Activated CD4-positive, alpha-beta memory T cell treated with anti-CD3 and anti-CD28 coated beads for 36 hours (primary cell): ENCODE measurements at regions not wholly inside any gene's neighbourhood (a gene's known extent, or its start where the extent isn't known, plus 50 kb on each side); places are given as distances from the start of the nearest gene placed in this dataset.
"Not testable (repeated sequence)": the region's sequence is repeated elsewhere in the genome, so short reads cannot be mapped to it uniquely, and the experiment has no call there.

Experiments
- CTCF ChIA-PET: fragments of 350-600 bp; sonication (Branson Sonifier 250); formaldehyde crosslinking; loops from one replicate; lab custom pipeline; 2021; ENCODE audit warnings: antibody characterized with exemption, inconsistent platforms; lab: Charles Lee
- POLR2A ChIA-PET: fragments of 350-600 bp; sonication (Branson Sonifier 250); formaldehyde crosslinking; loops from one replicate; lab custom pipeline; 2021; ENCODE audit warnings: antibody characterized with exemption; lab: Charles Lee
- DNase-seq: peaks from one replicate; pipeline ENCODE4 v3.0.0-alpha.2; 2020
- H3K27ac Mint-ChIP-seq: one replicate; pipeline ENCODE4 v1.8.0; 2021; ENCODE audit warnings: mixed read lengths
- H3K27me3 Mint-ChIP-seq: one replicate; pipeline ENCODE4 v1.8.0; 2021; ENCODE audit warnings: mixed read lengths
- H3K36me3 Mint-ChIP-seq: one replicate; pipeline ENCODE4 v1.8.0; 2021; ENCODE audit warnings: mixed read lengths
- H3K4me1 Mint-ChIP-seq: one replicate; pipeline ENCODE4 v1.8.0; 2021; ENCODE audit warnings: low read depth, mixed read lengths
- H3K4me3 Mint-ChIP-seq: one replicate; pipeline ENCODE4 v1.8.0; 2021; ENCODE audit warnings: mild to moderate bottlenecking, mixed read lengths
- H3K9me3 Mint-ChIP-seq: one replicate; pipeline ENCODE4 v1.8.0; 2021; ENCODE audit warnings: mixed read lengths
- intact Hi-C: fragments of 100-400 bp; cut with micrococcal nuclease; formaldehyde crosslinking; loops from one replicate; pipeline ENCODE4 v1.15.1; 2023

DNA sequence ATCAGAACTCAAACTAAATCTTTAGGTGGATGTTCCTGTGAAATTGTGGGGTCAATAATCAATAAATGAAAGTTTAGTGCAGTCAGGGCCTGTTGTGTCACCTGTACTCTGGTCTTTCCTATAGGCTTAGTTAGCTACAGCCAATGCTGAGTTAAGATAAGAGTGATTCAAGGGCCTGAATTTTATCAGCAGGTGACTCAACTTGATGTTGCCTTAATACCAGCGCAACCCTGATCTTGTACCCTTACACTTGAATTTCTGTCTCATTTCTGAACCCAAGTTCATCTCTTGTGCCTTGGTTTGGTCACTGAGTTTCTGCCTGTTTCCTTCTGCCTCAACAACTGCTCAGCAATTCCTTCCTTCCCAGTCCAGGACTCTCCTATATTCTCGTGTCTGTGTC is 157.0 kb upstream of the E2F7 start:
- Mint-ChIP-seq H3K36me3 (no peaks in the 10 kb centered on the region), H3K27ac (no peak overlapping the region), H3K4me1 (no peaks in the 10 kb centered on the region), H3K27me3 (no peaks in the 10 kb centered on the region), H3K4me3 (no peak overlapping the region), H3K9me3 (no peaks in the 10 kb centered on the region)
- DNase-seq, result no peak
- POLR2A ChIA-PET, result no interaction called here
- CTCF ChIA-PET, result no interaction called here
- intact Hi-C loops, result no loop called here

DNA sequence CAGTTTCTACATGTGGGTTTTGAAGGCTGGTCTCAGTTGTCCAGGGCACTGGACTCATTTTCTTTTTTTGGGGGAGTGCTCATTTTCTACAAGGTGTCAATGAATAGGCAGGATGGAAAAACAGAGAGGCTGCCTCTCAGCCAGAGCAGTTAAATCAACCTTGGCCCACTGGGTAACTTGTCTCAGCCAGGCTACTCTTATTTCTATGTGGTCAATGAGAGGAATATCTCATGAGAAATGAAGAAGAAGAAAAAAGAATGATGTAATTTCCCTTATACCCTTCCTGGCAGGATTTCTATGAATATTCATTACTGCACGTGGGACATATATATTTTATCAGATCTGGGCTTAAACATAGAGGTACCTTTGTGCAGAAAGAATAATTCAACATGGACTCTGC is 155.2 kb upstream of the E2F7 start:
- Mint-ChIP-seq H3K9me3 (no peaks in the 10 kb centered on the region), H3K36me3 (no peaks in the 10 kb centered on the region), H3K27ac (no peak overlapping the region), H3K4me3 (no peak overlapping the region), H3K4me1 (no peaks in the 10 kb centered on the region), H3K27me3 (no peaks in the 10 kb centered on the region)
- CTCF ChIA-PET, result no interaction called here
- POLR2A ChIA-PET, result no interaction called here
- intact Hi-C loops, result no loop called here
- DNase-seq, result no peak

DNA sequence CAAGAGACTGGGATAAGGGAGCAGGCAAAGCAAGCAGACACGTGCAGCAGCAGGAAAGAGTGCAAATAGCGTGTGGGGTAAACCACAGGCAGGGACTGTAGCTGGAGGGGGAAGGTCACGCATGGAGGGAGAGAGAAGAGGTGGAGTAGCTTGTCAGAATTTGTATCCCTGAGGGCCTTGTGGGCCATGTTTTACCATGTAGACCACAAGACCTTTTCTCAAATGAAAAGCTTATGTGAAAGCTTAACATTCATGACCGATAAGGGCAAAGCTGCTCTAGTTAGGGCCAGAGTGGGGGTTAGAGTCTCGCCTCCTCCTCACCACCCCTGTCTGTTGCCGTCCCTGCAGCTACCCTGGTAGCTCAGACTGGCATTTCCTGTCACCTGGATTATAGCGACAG is 152.9 kb upstream of the E2F7 start:
- Mint-ChIP-seq H3K4me1 (no peaks in the 10 kb centered on the region), H3K27ac (no peak overlapping the region), H3K27me3 (no peaks in the 10 kb centered on the region), H3K9me3 (no peaks in the 10 kb centered on the region), H3K4me3 (no peak overlapping the region), H3K36me3 (no peaks in the 10 kb centered on the region)
- POLR2A ChIA-PET, result no interaction called here
- CTCF ChIA-PET, result no interaction called here
- intact Hi-C loops, result no loop called here
- no peak for DNase-seq

DNA sequence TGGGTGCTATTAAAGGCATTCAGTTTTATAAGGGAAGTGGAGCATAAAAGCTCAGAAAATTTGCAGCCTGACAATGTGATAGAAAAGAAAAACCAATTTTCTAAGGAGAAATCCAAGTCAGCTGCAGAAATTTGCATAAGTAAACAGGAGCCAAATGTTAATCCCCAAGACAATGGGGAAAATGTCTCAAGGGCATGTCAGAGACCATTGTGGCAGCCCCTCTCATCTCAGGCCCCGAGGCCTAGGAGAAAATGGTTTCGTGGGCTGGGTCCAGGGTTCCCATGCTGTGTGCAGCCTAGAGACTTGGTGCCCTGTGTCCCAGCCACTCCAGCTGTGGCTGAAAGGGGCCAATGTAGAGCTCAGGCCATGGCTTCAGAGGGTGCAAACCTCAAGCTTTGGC is 150.8 kb upstream of the E2F7 start:
- POLR2A ChIA-PET, intact Hi-C loops, H3K27me3 Mint-ChIP-seq, CTCF ChIA-PET, H3K9me3 Mint-ChIP-seq, H3K36me3 Mint-ChIP-seq, H3K4me1 Mint-ChIP-seq, DNase-seq, H3K27ac Mint-ChIP-seq, H3K4me3 Mint-ChIP-seq: not testable (repeated sequence)

DNA sequence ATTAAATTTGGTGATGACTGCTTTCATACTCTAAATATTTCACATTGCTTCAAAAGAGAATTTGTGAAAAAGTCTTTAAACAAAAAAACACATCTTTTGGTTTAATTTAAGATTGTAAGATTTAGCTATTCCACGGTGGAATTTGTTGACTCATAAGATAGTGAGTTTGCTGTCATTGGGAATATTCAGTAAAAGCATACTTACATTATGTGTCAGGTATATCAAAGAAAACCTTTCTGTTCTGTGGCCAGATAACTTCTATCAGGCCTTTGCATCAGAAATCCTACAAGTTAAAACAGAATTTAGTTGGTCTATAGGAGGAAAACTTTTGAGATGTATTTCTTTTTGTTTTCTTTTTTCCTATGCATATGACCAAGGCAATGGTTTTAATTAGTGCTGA is 148.8 kb upstream of the E2F7 start:
- no peak for DNase-seq
- Mint-ChIP-seq H3K27me3 (no peaks in the 10 kb centered on the region), H3K4me3 (no peak overlapping the region), H3K4me1 (no peaks in the 10 kb centered on the region), H3K27ac (no peak overlapping the region), H3K36me3 (no peaks in the 10 kb centered on the region), H3K9me3 (peaks cover 16% of the 10 kb centered on the region)
- intact Hi-C loops, result no loop called here
- CTCF ChIA-PET, result no interaction called here
- POLR2A ChIA-PET, result no interaction called here

DNA sequence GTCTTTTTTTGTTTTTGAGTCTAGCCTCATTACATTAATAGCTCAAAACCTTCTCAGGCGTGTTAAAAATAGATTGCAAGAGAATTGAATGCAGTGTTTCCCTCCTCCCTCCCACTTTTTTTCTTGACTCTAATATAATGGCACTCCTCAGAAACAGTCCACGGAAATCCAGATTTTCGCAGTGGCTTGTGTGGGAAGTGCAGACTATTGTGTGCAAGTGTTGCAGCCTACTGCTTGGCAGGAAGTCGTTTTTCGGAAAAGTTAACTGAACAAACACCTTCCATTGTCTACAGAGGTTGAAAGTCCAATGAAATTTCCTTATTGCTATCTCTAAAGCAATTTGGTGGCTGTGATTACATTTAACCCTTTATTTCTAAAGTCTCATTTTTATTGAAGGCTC is 147.9 kb upstream of the E2F7 start:
- H3K9me3 Mint-ChIP-seq, result peaks cover 16% of the 10 kb centered on the region
- POLR2A ChIA-PET, result no interaction called here
- H3K36me3 Mint-ChIP-seq, result no peaks in the 10 kb centered on the region
- intact Hi-C loops, result no loop called here
- H3K27me3 Mint-ChIP-seq, result no peaks in the 10 kb centered on the region
- CTCF ChIA-PET, result no interaction called here
- DNase-seq, result no peak
- H3K27ac Mint-ChIP-seq, result no peak overlapping the region
- no peak overlapping the region for H3K4me3 Mint-ChIP-seq
- H3K4me1 Mint-ChIP-seq, result no peaks in the 10 kb centered on the region

DNA sequence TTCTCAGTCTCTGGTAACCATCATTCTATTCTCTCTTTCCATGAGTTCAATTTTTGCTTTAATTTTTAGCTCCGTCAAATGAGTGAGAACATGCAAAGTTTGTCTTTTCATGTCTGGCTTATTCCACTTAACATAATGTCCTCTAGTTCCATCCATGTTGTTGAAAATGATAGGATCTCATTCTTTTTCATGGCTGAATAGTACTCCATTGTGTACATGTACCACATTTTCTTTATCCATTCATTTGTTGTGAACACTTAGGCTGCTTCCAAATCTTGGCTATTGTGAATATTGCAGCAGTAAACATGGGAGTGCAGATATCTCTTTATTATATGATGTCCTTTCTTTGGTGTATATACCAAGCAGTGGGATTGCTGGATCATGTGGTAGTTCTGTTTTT is 145.4 kb upstream of the E2F7 start:
- Mint-ChIP-seq H3K27me3 (no peaks in the 10 kb centered on the region), H3K9me3 (peaks cover 16% of the 10 kb centered on the region), H3K4me3 (no peak overlapping the region), H3K27ac (no peak overlapping the region), H3K4me1 (no peaks in the 10 kb centered on the region), H3K36me3 (no peaks in the 10 kb centered on the region)
- CTCF ChIA-PET, result no interaction called here
- POLR2A ChIA-PET, result no interaction called here
- intact Hi-C loops, result no loop called here
- no peak for DNase-seq

DNA sequence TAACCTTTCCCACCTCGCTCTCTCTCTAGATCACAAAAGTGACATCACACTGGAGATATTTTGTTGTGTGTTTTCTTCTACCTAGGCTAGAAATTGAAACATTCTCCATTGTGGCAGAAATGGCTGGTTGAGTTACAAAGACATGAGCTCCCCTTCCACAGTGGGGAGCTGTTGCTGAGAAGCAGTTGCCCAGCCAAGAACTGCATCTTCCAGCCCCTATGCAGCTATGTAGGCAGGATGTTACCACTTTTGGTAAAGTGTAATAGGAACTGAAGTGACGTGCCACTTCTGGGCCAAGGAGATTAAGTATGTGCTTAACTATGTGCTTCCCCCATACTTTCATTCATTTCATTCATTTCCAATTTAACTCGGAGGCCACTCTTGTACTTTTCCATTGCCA is 138.7 kb upstream of the E2F7 start:
- intact Hi-C loops, result no loop called here
- Mint-ChIP-seq H3K27me3 (no peaks in the 10 kb centered on the region), H3K27ac (no peak overlapping the region), H3K36me3 (no peaks in the 10 kb centered on the region), H3K4me1 (no peaks in the 10 kb centered on the region), H3K4me3 (no peak overlapping the region), H3K9me3 (no peaks in the 10 kb centered on the region)
- POLR2A ChIA-PET, result no interaction called here
- no peak for DNase-seq
- CTCF ChIA-PET, result no interaction called here

DNA sequence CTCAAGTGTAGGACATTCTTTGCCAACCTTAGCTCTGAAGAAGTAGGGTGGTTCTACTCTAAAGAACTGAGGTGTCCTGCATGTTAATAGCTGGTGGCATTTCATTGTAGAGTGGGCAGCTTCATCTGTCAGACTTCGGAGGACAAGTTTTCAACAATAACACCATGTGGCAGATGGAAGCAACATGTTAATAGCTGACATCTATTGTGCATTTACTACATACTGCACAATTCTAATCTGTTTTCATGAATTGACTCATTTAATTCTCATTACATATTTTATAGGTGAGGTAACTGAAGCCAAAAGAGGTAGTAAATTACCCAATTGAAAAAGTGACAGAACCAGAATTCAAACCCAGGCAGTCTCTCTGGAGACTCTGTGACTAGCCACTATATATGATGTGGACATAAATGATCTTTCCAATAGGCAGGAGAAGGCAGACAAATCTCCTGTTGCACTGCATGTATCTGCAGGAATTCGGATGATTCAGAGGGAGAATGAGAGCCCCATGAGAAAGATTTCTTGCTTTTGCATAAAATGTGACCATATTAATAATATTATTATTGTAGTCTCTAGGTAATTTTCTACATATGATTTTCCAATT is 137.2 kb upstream of the E2F7 start:
- no peak for DNase-seq
- H3K36me3 Mint-ChIP-seq, result no peaks in the 10 kb centered on the region
- ChIA-PET POLR2A (no interaction called here), CTCF (no interaction called here)
- no peaks in the 10 kb centered on the region for H3K4me1 Mint-ChIP-seq
- H3K27ac Mint-ChIP-seq, result no peak overlapping the region
- intact Hi-C loops, result no loop called here
- H3K9me3 Mint-ChIP-seq, result no peaks in the 10 kb centered on the region
- H3K27me3 Mint-ChIP-seq, result no peaks in the 10 kb centered on the region
- no peak overlapping the region for H3K4me3 Mint-ChIP-seq

DNA sequence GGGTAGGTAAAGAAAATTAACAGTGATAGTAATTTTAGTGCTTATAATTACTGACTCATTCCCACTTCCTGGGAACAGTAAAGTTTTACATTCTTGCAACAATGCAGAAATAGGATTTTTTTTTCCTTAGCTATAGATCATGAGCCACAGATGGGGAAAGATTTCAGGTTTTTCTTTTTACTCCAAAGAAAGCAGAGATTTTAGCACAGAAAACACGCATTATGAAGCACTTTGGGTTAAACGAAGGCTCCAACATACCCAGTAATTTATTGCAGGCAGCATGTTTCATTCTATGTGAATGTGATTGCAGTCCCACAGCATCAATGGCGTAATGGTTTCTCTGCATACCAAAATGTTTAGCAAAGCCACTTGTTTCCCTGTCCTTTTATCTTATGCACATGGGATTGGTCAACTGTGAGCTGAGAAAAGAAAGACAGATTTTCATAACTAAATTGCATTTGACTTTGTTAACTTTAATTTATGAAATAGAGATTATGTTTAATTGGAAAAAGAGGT is 124.6 kb upstream of the E2F7 start:
- no peak overlapping the region for H3K4me3 Mint-ChIP-seq
- H3K36me3 Mint-ChIP-seq, result no peaks in the 10 kb centered on the region
- ChIA-PET POLR2A (no interaction called here), CTCF (no interaction called here)
- H3K27me3 Mint-ChIP-seq, result no peaks in the 10 kb centered on the region
- no peaks in the 10 kb centered on the region for H3K4me1 Mint-ChIP-seq
- intact Hi-C loops, result no loop called here
- DNase-seq, result no peak
- H3K27ac Mint-ChIP-seq, result no peak overlapping the region
- no peaks in the 10 kb centered on the region for H3K9me3 Mint-ChIP-seq

DNA sequence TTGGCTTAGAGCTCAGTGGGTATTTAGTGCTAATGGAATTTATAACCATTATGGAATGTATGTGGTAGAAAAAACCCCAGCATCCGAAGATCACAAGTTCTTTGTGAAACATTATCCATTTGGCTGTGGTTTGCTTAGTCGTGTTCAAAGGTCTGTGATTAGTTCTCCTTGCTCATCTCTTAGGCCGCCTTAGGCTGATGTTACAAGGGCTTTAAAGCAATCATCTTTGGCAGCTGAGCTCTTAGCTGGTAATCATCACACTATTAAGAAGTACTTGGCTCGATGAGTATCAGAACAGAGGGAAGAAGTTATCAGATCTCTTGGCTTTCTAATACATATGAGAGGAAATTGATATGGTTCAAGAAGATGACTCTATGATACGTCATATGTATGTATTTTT is 124.1 kb upstream of the E2F7 start:
- Mint-ChIP-seq H3K4me1 (no peaks in the 10 kb centered on the region), H3K27me3 (no peaks in the 10 kb centered on the region), H3K9me3 (no peaks in the 10 kb centered on the region), H3K4me3 (no peak overlapping the region), H3K27ac (no peak overlapping the region), H3K36me3 (no peaks in the 10 kb centered on the region)
- DNase-seq, result no peak
- intact Hi-C loops, result no loop called here
- ChIA-PET CTCF (no interaction called here), POLR2A (no interaction called here)

DNA sequence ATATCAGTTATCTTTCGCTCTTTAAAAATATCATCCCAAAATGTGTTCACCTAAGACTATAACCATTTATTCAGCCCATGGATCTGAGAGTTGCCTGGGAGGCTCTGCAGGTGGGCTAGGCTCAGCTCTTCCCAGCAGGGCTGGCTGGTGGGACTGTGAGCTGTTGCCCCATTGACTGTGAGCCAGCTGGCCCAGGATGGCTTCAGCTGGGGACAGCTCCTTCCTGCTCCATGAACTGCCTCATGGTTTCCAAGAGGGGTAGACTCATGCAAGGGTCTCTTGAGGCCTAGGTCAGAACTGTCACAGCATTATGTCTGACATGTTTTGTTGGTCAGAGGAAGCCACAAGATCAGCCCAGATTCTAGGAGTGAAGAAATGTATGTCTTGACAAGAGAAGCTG is 114.1 kb upstream of the E2F7 start:
- H3K9me3 Mint-ChIP-seq, result no peaks in the 10 kb centered on the region

DNA sequence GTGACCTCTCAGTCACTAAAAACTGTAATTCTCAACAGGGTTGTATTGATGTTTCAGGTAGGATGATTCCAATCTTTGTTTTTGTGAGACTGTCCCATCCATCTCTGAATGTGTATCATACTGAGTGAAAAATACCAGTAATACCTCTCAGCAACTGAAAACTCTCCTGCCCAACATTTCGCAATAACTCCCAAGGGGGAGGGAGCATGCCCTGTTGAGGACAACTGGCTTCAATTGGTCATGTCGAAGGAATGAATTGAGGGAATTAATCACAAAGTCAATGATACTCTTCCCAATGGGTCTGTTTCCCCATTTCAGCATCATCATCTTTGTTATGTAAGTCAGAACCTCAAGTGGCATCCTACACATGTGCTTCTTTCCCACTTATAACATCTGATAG is 102.4 kb upstream of the E2F7 start:
- Mint-ChIP-seq H3K36me3 (no peaks in the 10 kb centered on the region), H3K4me1 (no peaks in the 10 kb centered on the region), H3K9me3 (peaks cover 7% of the 10 kb centered on the region), H3K27me3 (no peaks in the 10 kb centered on the region), H3K27ac (no peak overlapping the region), H3K4me3 (no peak overlapping the region)
- ChIA-PET POLR2A (no interaction called here), CTCF (no interaction called here)
- intact Hi-C loops, result no loop called here
- no peak for DNase-seq

More for the DNA sequence above, 114.1 kb upstream of the E2F7 start:
- no peaks in the 10 kb centered on the region for H3K4me1 Mint-ChIP-seq
- ChIA-PET POLR2A (no interaction called here), CTCF (no interaction called here)
- no peak overlapping the region for H3K4me3 Mint-ChIP-seq
- no peak for DNase-seq
- no peak overlapping the region for H3K27ac Mint-ChIP-seq
- no peaks in the 10 kb centered on the region for H3K36me3 Mint-ChIP-seq
- H3K27me3 Mint-ChIP-seq, result no peaks in the 10 kb centered on the region
- intact Hi-C loops, result no loop called here
